ENCODE measurements at regions not wholly inside any gene's neighbourhood (a gene's known extent, or its start where the extent isn't known, plus 50 kb on each side); places are given as distances from the start of the nearest gene placed in this dataset.

DNA sequence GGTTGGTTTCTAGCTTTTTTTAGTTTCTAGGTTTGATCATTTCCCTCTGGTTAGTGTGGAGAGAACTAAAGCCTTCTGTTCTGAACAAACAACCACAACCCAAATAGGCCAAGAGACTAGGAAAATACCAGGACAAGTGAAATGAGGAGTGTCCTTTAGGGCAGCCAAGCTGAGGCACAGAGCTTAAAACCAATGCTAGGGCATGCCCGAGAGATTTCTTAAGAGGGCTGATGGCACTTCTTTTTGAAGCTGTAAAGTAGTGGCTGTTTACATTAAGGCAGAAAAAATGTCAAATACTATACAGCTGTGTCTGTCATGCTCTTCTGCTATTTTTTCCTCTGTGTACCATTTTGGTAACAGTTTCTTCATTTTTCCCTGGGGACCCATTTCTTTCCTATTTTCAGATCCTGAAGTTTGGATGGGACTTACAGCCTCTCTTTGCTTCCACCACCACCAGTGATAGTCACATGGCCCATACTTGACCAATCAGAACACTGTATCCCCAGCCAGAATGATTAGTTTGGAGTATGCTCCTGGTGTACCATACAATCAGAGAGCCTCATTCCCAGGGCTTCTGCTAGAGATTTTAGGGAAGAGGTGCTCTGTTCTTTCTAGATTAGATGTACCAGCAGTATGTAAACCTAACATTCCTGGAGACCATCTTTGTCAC is 154.4 kb downstream of the BMP2 start:
- 83% methylated on average over 1 of the region's 1 CpG for WGBS (ENCODE audit: insufficient coverage)
- no peak overlapping the region for H3K27ac Mint-ChIP-seq
- Histone ChIP-seq H3K27me3 (replicated peaks in 1 of 4; ENCODE audit: control extremely low read depth in 1 of 4, control insufficient read depth in 3 of 4, insufficient read depth in 4 of 4, low read length in 3 of 4) (no peaks in the 10 kb centered on the region), H3K27ac (ENCODE audit: low read length in 2 of 2) (no peak overlapping the region), H4K20me1 (ENCODE audit: control insufficient read depth, insufficient read depth, low read length, poor library complexity, severe bottlenecking) (no peaks in the 10 kb centered on the region), H3K79me2 (ENCODE audit: control insufficient read depth, insufficient read depth, low read length) (no peaks in the 10 kb centered on the region), H3K4me3 (ENCODE audit: control extremely low read depth in 1 of 5, extremely low read depth in 1 of 5, insufficient read depth in 1 of 5, low read depth in 2 of 5, low read length in 4 of 5) (no peak overlapping the region), H2AFZ (ENCODE audit: insufficient read depth, low read depth, low read length, poor library complexity, severe bottlenecking) (no peak overlapping the region), H3K4me2 (replicated peaks; ENCODE audit: low read depth, low read length, poor library complexity, severe bottlenecking) (no peak overlapping the region), H3K9me3 (ENCODE audit: control extremely low read depth in 1 of 3, control insufficient read depth in 2 of 3, insufficient read depth in 1 of 3, low read length in 2 of 3) (no peaks in the 10 kb centered on the region), H3K9ac (ENCODE audit: low read length) (no peak overlapping the region), H3K4me1 (ENCODE audit: control insufficient read depth in 2 of 2, insufficient read depth in 2 of 2, low read length in 2 of 2) (no peaks in the 10 kb centered on the region), H3K36me3 (replicated peaks in 1 of 2; ENCODE audit: control extremely low read depth in 1 of 2, control insufficient read depth in 1 of 2, extremely low read depth in 1 of 2, insufficient read depth in 2 of 2, low read length in 1 of 2) (no peaks in the 10 kb centered on the region)
- no peak overlapping the region for H3K4me3 Mint-ChIP-seq
- POLR2A ChIA-PET: no interaction called here
- no peaks in the 10 kb centered on the region for H3K9me3 Mint-ChIP-seq (ENCODE audit: insufficient read depth)
- intact Hi-C loops (cut with micrococcal nuclease): no loop called here
- ATAC-seq (ENCODE audit: low read depth) (no peak), DNase-seq (no peak)
- CTCF ChIA-PET: no interaction called here
- no peaks in the 10 kb centered on the region for H3K4me1 Mint-ChIP-seq
- no peak for TF ChIP-seq EZH2 (IDR thresholded peaks at IDR 0.05; ENCODE audit: borderline replicate concordance, insufficient read depth, low read depth, low read length, poor library complexity, severe bottlenecking)
- TF ChIP-seq, protein P1, sequence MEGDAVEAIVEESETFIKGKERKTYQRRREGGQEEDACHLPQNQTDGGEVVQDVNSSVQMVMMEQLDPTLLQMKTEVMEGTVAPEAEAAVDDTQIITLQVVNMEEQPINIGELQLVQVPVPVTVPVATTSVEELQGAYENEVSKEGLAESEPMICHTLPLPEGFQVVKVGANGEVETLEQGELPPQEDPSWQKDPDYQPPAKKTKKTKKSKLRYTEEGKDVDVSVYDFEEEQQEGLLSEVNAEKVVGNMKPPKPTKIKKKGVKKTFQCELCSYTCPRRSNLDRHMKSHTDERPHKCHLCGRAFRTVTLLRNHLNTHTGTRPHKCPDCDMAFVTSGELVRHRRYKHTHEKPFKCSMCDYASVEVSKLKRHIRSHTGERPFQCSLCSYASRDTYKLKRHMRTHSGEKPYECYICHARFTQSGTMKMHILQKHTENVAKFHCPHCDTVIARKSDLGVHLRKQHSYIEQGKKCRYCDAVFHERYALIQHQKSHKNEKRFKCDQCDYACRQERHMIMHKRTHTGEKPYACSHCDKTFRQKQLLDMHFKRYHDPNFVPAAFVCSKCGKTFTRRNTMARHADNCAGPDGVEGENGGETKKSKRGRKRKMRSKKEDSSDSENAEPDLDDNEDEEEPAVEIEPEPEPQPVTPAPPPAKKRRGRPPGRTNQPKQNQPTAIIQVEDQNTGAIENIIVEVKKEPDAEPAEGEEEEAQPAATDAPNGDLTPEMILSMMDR (IDR thresholded peaks at IDR 0.05): no peak
- H3K27me3 Mint-ChIP-seq: no peaks in the 10 kb centered on the region

DNA sequence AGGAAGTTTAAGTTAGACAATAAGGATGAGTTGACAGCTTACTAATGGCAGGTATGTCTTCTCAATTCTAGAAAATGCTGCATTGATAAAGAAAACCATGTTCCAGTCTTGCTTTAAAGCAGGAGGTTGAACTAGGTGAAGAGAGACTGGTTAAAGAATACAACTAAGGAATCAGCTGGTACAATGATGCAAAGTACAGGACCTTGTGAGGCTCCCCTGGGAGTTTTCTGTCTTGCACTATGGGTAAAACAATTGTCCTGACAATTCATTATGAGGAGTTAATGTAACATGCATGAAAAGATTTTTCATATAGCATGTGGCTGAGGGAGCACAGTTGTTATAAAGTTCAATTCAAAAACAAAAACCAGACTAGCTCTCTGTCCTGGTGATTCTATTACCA is 157.2 kb downstream of the BMP2 start:
- no peaks in the 10 kb centered on the region for H3K36me3 ChIP-seq (replicated peaks in 1 of 2; ENCODE audit: control extremely low read depth in 1 of 2, control insufficient read depth in 1 of 2, extremely low read depth in 1 of 2, insufficient read depth in 2 of 2, low read length in 1 of 2)
- no peaks in the 10 kb centered on the region for H3K9me3 ChIP-seq (ENCODE audit: control extremely low read depth in 1 of 3, control insufficient read depth in 2 of 3, insufficient read depth in 1 of 3, low read length in 2 of 3)
- no peak for ATAC-seq (ENCODE audit: low read depth)
- Mint-ChIP-seq H3K27ac (no peak overlapping the region), H3K9me3 (ENCODE audit: insufficient read depth) (peaks cover 3% of the 10 kb centered on the region), H3K4me1 (no peaks in the 10 kb centered on the region), H3K27me3 (no peaks in the 10 kb centered on the region), H3K4me3 (no peak overlapping the region)
- H3K27ac ChIP-seq (ENCODE audit: low read length in 2 of 2): no peak overlapping the region
- no peaks in the 10 kb centered on the region for H3K27me3 ChIP-seq (replicated peaks in 1 of 4; ENCODE audit: control extremely low read depth in 1 of 4, control insufficient read depth in 3 of 4, insufficient read depth in 4 of 4, low read length in 3 of 4)
- H3K9ac ChIP-seq (ENCODE audit: low read length): no peak overlapping the region
- no peak for DNase-seq
- H3K4me2 ChIP-seq (replicated peaks; ENCODE audit: low read depth, low read length, poor library complexity, severe bottlenecking): no peak overlapping the region
- H3K4me1 ChIP-seq (ENCODE audit: control insufficient read depth in 2 of 2, insufficient read depth in 2 of 2, low read length in 2 of 2): no peaks in the 10 kb centered on the region
- no peak overlapping the region for H3K4me3 ChIP-seq (ENCODE audit: control extremely low read depth in 1 of 5, extremely low read depth in 1 of 5, insufficient read depth in 1 of 5, low read depth in 2 of 5, low read length in 4 of 5)
- TF ChIP-seq, protein P1 (IDR thresholded peaks at IDR 0.05): no peak
- TF ChIP-seq EZH2 (IDR thresholded peaks at IDR 0.05; ENCODE audit: borderline replicate concordance, insufficient read depth, low read depth, low read length, poor library complexity, severe bottlenecking): no peak
- no peaks in the 10 kb centered on the region for H3K79me2 ChIP-seq (ENCODE audit: control insufficient read depth, insufficient read depth, low read length)
- H2AFZ ChIP-seq (ENCODE audit: insufficient read depth, low read depth, low read length, poor library complexity, severe bottlenecking): no peak overlapping the region
- CTCF ChIA-PET: no interaction called here
- intact Hi-C loops (cut with micrococcal nuclease): no loop called here
- POLR2A ChIA-PET: no interaction called here
- no peaks in the 10 kb centered on the region for H4K20me1 ChIP-seq (ENCODE audit: control insufficient read depth, insufficient read depth, low read length, poor library complexity, severe bottlenecking)

Data from B cell (primary cell).